ENCODE measurements at regions not wholly inside any gene's neighbourhood (a gene's known extent, or its start where the extent isn't known, plus 50 kb on each side); places are given as distances from the start of the nearest gene placed in this dataset.

DNA sequence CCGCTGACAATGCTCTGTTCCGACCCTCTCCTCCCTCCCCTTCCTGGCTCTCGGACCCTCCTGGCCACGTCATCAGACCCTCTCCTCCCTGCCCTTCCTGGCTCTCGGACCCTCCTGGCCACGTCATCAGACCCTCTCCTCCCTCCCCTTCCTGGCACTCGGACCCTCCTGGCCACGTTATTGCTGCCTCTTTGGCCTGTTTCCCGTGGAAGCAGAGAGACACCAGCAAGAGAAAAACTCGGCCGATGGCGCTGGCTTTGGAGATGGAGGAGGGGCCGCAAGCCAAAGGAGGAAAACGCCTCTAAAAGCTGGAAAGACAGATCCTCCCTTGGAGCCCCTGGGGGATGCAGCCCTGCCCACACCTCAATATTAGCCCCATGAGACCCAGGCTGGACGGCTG is 463.3 kb downstream of the BRD1 start (continued):
- TF ChIP-seq, protein P1, sequence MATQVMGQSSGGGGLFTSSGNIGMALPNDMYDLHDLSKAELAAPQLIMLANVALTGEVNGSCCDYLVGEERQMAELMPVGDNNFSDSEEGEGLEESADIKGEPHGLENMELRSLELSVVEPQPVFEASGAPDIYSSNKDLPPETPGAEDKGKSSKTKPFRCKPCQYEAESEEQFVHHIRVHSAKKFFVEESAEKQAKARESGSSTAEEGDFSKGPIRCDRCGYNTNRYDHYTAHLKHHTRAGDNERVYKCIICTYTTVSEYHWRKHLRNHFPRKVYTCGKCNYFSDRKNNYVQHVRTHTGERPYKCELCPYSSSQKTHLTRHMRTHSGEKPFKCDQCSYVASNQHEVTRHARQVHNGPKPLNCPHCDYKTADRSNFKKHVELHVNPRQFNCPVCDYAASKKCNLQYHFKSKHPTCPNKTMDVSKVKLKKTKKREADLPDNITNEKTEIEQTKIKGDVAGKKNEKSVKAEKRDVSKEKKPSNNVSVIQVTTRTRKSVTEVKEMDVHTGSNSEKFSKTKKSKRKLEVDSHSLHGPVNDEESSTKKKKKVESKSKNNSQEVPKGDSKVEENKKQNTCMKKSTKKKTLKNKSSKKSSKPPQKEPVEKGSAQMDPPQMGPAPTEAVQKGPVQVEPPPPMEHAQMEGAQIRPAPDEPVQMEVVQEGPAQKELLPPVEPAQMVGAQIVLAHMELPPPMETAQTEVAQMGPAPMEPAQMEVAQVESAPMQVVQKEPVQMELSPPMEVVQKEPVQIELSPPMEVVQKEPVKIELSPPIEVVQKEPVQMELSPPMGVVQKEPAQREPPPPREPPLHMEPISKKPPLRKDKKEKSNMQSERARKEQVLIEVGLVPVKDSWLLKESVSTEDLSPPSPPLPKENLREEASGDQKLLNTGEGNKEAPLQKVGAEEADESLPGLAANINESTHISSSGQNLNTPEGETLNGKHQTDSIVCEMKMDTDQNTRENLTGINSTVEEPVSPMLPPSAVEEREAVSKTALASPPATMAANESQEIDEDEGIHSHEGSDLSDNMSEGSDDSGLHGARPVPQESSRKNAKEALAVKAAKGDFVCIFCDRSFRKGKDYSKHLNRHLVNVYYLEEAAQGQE (IDR thresholded peaks at IDR 0.05; ENCODE audit: unreplicated experiment), result no peak
- no peak for TF ChIP-seq JUNB (IDR thresholded peaks at IDR 0.05; ENCODE audit: unreplicated experiment)
- TF ChIP-seq STAT1 (IDR thresholded peaks at IDR 0.05; ENCODE audit: unreplicated experiment), result no peak
- no peak for TF ChIP-seq EZH2phosphoT487 (IDR thresholded peaks at IDR 0.05; ENCODE audit: unreplicated experiment)

DNA sequence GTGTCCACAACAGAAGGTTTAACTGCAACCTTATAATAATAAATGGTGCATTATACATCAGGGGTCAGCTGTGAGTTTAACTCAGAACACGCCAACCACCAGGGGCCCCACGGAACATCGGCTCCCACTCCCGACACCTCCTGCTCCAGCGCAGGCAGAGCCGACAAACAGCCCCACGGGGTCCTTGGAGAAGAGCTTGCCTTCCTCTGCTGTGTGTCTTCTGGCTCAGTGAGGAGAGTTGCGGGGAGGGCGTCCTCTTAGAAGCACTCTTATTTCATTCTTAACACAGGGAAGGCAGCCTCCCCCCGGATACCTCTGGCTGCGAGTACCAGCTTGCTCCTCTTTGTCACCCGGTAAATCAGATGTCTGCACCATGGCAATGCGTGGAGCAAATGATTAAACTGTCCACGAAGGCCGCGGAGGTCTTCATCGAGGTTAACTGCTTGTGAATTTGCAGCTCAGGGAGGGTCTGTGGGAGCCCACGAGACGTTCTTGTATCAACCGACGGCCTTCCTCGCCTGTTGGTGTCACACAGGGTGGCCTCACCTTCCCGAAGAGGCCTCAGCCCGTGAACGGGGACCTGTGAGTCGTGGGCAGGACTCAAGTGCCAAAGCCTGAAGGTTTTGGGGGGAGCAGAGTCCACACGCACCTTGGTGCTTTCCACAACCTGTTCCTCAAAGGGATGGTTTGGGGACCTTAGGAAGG is 464.0 kb downstream of the BRD1 start:
- DNase-seq (ENCODE audit: low spot score) (no peak), ATAC-seq (no peak)
- H4K20me1 ChIP-seq (replicated peaks; ENCODE audit: insufficient read depth), result no peaks in the 10 kb centered on the region
- H3K4me2 ChIP-seq, result no peak overlapping the region
- no peak overlapping the region for H2AFZ ChIP-seq
- H3K9me3 Mint-ChIP-seq, result no peaks in the 10 kb centered on the region; the same call in 1 of the 3 replicates
- no peaks in the 10 kb centered on the region for H3K27me3 ChIP-seq (ENCODE audit: insufficient read depth)
- H3K4me3 Mint-ChIP-seq, result no peak overlapping the region
- H3K4me3 ChIP-seq, result no peak overlapping the region
- H3K79me2 ChIP-seq (replicated peaks; ENCODE audit: insufficient read depth), result no peaks in the 10 kb centered on the region
- no peaks in the 10 kb centered on the region for H3K4me1 ChIP-seq (ENCODE audit: insufficient read depth)
- peaks cover 4% of the 10 kb centered on the region for H3K36me3 ChIP-seq (ENCODE audit: insufficient read depth)
- no peak overlapping the region for H3K27ac Mint-ChIP-seq
- H3K36me3 Mint-ChIP-seq (ENCODE audit: low read depth), result no peaks in the 10 kb centered on the region
- H3K9me2 ChIP-seq (ENCODE audit: insufficient read depth), result no peaks in the 10 kb centered on the region
- H3F3A ChIP-seq (replicated peaks; ENCODE audit: low read depth), result no peaks in the 10 kb centered on the region
- H3K27me3 Mint-ChIP-seq (ENCODE audit: insufficient read depth, low read depth, poor library complexity), result peaks cover 3% of the 10 kb centered on the region
- H3K27ac ChIP-seq (ENCODE audit: low read depth), result no peak overlapping the region
- no peaks in the 10 kb centered on the region for H3K4me1 Mint-ChIP-seq
- TF ChIP-seq EZH2phosphoT487 (IDR thresholded peaks at IDR 0.05; ENCODE audit: unreplicated experiment) (no peak), ZNF114 (CRISPR knock-in tag; IDR thresholded peaks at IDR 0.05) (no peak), CREB1 (CRISPR knock-in tag; IDR thresholded peaks at IDR 0.05; ENCODE audit: low read depth) (no peak), NANOG (IDR thresholded peaks at IDR 0.05; ENCODE audit: borderline replicate concordance) (no peak), POLR2AphosphoS5 (IDR thresholded peaks at IDR 0.05; ENCODE audit: low read depth) (no peak), EZH2 (IDR thresholded peaks at IDR 0.05; ENCODE audit: low read depth, unreplicated experiment) (no peak), JUNB (IDR thresholded peaks at IDR 0.05; ENCODE audit: unreplicated experiment) (no peak), ZNF331 (CRISPR knock-in tag; IDR thresholded peaks at IDR 0.05; ENCODE audit: low read depth) (no peak), STAT1 (IDR thresholded peaks at IDR 0.05; ENCODE audit: unreplicated experiment) (no peak)
- TF ChIP-seq, protein P2, sequence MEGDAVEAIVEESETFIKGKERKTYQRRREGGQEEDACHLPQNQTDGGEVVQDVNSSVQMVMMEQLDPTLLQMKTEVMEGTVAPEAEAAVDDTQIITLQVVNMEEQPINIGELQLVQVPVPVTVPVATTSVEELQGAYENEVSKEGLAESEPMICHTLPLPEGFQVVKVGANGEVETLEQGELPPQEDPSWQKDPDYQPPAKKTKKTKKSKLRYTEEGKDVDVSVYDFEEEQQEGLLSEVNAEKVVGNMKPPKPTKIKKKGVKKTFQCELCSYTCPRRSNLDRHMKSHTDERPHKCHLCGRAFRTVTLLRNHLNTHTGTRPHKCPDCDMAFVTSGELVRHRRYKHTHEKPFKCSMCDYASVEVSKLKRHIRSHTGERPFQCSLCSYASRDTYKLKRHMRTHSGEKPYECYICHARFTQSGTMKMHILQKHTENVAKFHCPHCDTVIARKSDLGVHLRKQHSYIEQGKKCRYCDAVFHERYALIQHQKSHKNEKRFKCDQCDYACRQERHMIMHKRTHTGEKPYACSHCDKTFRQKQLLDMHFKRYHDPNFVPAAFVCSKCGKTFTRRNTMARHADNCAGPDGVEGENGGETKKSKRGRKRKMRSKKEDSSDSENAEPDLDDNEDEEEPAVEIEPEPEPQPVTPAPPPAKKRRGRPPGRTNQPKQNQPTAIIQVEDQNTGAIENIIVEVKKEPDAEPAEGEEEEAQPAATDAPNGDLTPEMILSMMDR (conservative IDR thresholded peaks at IDR 0.05; ENCODE audit: low read depth in 2 of 2), result no peak
- TF ChIP-seq, protein P3, sequence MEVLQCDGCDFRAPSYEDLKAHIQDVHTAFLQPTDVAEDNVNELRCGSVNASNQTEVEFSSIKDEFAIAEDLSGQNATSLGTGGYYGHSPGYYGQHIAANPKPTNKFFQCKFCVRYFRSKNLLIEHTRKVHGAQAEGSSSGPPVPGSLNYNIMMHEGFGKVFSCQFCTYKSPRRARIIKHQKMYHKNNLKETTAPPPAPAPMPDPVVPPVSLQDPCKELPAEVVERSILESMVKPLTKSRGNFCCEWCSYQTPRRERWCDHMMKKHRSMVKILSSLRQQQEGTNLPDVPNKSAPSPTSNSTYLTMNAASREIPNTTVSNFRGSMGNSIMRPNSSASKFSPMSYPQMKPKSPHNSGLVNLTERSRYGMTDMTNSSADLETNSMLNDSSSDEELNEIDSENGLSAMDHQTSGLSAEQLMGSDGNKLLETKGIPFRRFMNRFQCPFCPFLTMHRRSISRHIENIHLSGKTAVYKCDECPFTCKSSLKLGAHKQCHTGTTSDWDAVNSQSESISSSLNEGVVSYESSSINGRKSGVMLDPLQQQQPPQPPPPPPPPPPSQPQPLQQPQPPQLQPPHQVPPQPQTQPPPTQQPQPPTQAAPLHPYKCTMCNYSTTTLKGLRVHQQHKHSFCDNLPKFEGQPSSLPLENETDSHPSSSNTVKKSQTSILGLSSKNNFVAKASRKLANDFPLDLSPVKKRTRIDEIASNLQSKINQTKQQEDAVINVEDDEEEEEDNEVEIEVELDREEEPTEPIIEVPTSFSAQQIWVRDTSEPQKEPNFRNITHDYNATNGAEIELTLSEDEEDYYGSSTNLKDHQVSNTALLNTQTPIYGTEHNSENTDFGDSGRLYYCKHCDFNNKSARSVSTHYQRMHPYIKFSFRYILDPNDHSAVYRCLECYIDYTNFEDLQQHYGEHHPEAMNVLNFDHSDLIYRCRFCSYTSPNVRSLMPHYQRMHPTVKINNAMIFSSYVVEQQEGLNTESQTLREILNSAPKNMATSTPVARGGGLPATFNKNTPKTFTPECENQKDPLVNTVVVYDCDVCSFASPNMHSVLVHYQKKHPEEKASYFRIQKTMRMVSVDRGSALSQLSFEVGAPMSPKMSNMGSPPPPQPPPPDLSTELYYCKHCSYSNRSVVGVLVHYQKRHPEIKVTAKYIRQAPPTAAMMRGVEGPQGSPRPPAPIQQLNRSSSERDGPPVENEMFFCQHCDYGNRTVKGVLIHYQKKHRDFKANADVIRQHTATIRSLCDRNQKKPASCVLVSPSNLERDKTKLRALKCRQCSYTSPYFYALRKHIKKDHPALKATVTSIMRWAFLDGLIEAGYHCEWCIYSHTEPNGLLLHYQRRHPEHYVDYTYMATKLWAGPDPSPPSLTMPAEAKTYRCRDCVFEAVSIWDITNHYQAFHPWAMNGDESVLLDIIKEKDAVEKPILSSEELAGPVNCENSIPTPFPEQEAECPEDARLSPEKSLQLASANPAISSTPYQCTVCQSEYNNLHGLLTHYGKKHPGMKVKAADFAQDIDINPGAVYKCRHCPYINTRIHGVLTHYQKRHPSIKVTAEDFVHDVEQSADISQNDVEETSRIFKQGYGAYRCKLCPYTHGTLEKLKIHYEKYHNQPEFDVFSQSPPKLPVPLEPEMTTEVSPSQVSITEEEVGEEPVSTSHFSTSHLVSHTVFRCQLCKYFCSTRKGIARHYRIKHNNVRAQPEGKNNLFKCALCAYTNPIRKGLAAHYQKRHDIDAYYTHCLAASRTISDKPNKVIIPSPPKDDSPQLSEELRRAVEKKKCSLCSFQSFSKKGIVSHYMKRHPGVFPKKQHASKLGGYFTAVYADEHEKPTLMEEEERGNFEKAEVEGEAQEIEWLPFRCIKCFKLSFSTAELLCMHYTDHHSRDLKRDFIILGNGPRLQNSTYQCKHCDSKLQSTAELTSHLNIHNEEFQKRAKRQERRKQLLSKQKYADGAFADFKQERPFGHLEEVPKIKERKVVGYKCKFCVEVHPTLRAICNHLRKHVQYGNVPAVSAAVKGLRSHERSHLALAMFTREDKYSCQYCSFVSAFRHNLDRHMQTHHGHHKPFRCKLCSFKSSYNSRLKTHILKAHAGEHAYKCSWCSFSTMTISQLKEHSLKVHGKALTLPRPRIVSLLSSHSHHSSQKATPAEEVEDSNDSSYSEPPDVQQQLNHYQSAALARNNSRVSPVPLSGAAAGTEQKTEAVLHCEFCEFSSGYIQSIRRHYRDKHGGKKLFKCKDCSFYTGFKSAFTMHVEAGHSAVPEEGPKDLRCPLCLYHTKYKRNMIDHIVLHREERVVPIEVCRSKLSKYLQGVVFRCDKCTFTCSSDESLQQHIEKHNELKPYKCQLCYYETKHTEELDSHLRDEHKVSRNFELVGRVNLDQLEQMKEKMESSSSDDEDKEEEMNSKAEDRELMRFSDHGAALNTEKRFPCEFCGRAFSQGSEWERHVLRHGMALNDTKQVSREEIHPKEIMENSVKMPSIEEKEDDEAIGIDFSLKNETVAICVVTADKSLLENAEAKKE (CRISPR knock-in tag; IDR thresholded peaks at IDR 0.05), result no peak

Measured in GM23338 (cell line).